ENCODE measurements at regions not wholly inside any gene's neighbourhood (a gene's known extent, or its start where the extent isn't known, plus 50 kb on each side); places are given as distances from the start of the nearest gene placed in this dataset.

DNA sequence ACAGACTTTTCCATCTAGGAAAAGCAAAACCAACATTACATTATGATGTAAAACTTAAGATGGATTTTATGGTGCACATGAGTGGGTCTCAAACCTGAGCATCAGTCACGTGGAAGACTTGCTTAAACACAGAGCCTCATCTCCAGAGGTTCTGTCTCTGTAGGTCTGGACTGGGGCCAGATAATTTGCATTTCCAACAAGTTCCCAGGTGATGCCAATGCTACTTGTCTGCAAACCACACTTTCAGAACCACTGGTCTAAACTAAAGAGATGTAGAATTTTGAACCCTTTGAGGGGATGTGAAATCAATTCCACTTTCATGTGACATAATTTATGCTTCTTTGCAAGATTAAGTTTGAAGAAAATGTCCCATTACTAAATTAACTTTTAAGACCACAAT is 522.8 kb downstream of the MBD2 start:
- H2AFZ ChIP-seq (replicated peaks; ENCODE audit: low read length, poor library complexity) = no peak overlapping the region
- no peak overlapping the region for H3K9ac ChIP-seq (ENCODE audit: low read depth, low read length)
- no peak overlapping the region for H3K27ac ChIP-seq (ENCODE audit: insufficient read depth, low read length)
- no peaks in the 10 kb centered on the region for H3K36me3 ChIP-seq (ENCODE audit: control insufficient read depth, insufficient read depth, low read length)
- BruUV-seq (replicated peaks) = no TSS peak
- H3K56ac ChIP-seq (ENCODE audit: extremely low read depth, insufficient read depth, low read length) = no peak overlapping the region
- TF ChIP-seq SMC3 (IDR thresholded peaks at IDR 0.05; ENCODE audit: low read depth, low read length) (no peak), MAZ (IDR thresholded peaks at IDR 0.05; ENCODE audit: borderline replicate concordance, low read depth, low read length) (no peak), POLR2A (IDR thresholded peaks at IDR 0.05; ENCODE audit: low read depth, low read length) (no peak), FOS (IDR thresholded peaks at IDR 0.05; ENCODE audit: low read depth, low read length) (no peak), MXI1 (IDR thresholded peaks at IDR 0.05; ENCODE audit: borderline replicate concordance, low read depth, low read length) (no peak), ELK1 (IDR thresholded peaks at IDR 0.05; ENCODE audit: borderline replicate concordance, low read depth, low read length) (no peak), NFE2L2 (IDR thresholded peaks at IDR 0.05; ENCODE audit: low read depth, low read length) (no peak), CHD1 (IDR thresholded peaks at IDR 0.05; ENCODE audit: low read depth, low read length) (no peak)
- no peaks in the 10 kb centered on the region for H3K9me1 ChIP-seq (ENCODE audit: insufficient read depth, low read length)
- dilution Hi-C loops (cut with HindIII; ENCODE audit: low sequenced_read_pairs, unreplicated experiment) (no loop called here), in situ Hi-C loops (cut with MboI; ENCODE audit: low sequenced_read_pairs) (no loop called here), intact Hi-C loops (cut with micrococcal nuclease) (no loop called here)
- no peak overlapping the region for H2BK15ac ChIP-seq (ENCODE audit: low read depth, low read length)
- no peak for DNase-seq
- H4K8ac ChIP-seq (ENCODE audit: low read depth in 2 of 2, low read length in 2 of 2) = no peak overlapping the region
- no peaks in the 10 kb centered on the region for H3K27me3 ChIP-seq (ENCODE audit: control insufficient read depth, insufficient read depth, low read length)
- H2BK5ac ChIP-seq (ENCODE audit: low read depth, low read length, poor library complexity, severe bottlenecking) = no peak overlapping the region
- H2AK5ac ChIP-seq (ENCODE audit: low read depth, low read length) = no peak overlapping the region
- H3K9me3 ChIP-seq (ENCODE audit: control insufficient read depth, insufficient read depth, low read length) = peaks cover 4% of the 10 kb centered on the region; the same call in 1 of the 2 replicates
- H2BK120ac ChIP-seq (ENCODE audit: low read depth, low read length) = no peak overlapping the region
- no peak overlapping the region for H4K91ac ChIP-seq (ENCODE audit: insufficient read depth, low read depth, low read length)
- CTCF ChIA-PET = no interaction called here
- no peak overlapping the region for H3K4ac ChIP-seq (ENCODE audit: low read depth, low read length)
- no peak overlapping the region for H2BK20ac ChIP-seq (ENCODE audit: low read depth, low read length)
- H3K79me1 ChIP-seq (ENCODE audit: low read depth in 1 of 2, low read length in 2 of 2) = no peaks in the 10 kb centered on the region
- no CpG with 5 or more reads among the region's 1 CpG for WGBS, 2 experiments (ENCODE audit: extremely low coverage in 2 of 2, insufficient read length in 1 of 2)
- no peaks in the 10 kb centered on the region for H4K20me1 ChIP-seq (ENCODE audit: insufficient read depth, low read length)
- H3K14ac ChIP-seq (replicated peaks; ENCODE audit: low read depth, low read length) = no peak overlapping the region
- H3K4me2 ChIP-seq (ENCODE audit: low read depth, low read length) = no peak overlapping the region
- H3K4me1 ChIP-seq (ENCODE audit: control insufficient read depth, insufficient read depth, low read length) = no peaks in the 10 kb centered on the region
- H4K5ac ChIP-seq (ENCODE audit: low read depth, low read length) = no peak overlapping the region
- no peak overlapping the region for H2AK9ac ChIP-seq (replicated peaks; ENCODE audit: low read depth, low read length, poor library complexity)
- H3K4me3 ChIP-seq (ENCODE audit: insufficient read depth, low read depth, low read length) = no peak overlapping the region
- POLR2A ChIA-PET (ENCODE audit: unreplicated experiment) = no interaction called here
- H3K23ac ChIP-seq (ENCODE audit: low read depth, low read length) = no peak overlapping the region
- H3K18ac ChIP-seq (ENCODE audit: low read depth, low read length) = no peak overlapping the region
- ATAC-seq (ENCODE audit: low read depth) = no peak

Measured in IMR-90 (cell line).